ENCODE measurements at regions not wholly inside any gene's neighbourhood (a gene's known extent, or its start where the extent isn't known, plus 50 kb on each side); places are given as distances from the start of the nearest gene placed in this dataset.

DNA sequence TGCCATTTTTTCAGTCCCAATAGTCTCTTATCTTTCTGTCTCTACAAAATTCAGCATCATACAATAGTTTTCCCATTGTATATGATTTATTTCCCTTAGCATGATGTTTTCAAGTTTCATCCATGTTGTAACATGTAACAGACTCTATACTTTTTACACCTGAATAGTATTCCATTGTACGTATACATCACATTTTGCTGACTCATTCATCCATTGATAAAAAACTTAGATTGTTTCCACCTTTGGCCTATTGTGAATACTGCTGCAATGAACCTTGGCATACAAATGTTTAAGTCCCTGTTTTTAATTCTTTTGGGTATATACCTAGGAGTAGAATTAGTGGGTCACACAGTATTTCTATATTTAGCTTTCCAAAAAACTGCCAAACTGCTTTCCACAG is 349.3 kb upstream of the CDH2 start:
- DNase-seq (ENCODE audit: low read depth, low spot score): no peak
- no peaks in the 10 kb centered on the region; the same call in 1 of the 2 replicates for H3K9me3 ChIP-seq (ENCODE audit: control insufficient read depth, insufficient read depth, low read length)
- H3K27ac ChIP-seq (ENCODE audit: low read depth, low read length): no peak overlapping the region
- H3K27me3 ChIP-seq (ENCODE audit: control insufficient read depth, insufficient read depth, low read length): no peaks in the 10 kb centered on the region
- ChIA-PET CTCF (no interaction called here), POLR2A (no interaction called here)
- H3K4me3 ChIP-seq (ENCODE audit: low read depth, low read length): no peak overlapping the region
- TF ChIP-seq, protein P1, sequence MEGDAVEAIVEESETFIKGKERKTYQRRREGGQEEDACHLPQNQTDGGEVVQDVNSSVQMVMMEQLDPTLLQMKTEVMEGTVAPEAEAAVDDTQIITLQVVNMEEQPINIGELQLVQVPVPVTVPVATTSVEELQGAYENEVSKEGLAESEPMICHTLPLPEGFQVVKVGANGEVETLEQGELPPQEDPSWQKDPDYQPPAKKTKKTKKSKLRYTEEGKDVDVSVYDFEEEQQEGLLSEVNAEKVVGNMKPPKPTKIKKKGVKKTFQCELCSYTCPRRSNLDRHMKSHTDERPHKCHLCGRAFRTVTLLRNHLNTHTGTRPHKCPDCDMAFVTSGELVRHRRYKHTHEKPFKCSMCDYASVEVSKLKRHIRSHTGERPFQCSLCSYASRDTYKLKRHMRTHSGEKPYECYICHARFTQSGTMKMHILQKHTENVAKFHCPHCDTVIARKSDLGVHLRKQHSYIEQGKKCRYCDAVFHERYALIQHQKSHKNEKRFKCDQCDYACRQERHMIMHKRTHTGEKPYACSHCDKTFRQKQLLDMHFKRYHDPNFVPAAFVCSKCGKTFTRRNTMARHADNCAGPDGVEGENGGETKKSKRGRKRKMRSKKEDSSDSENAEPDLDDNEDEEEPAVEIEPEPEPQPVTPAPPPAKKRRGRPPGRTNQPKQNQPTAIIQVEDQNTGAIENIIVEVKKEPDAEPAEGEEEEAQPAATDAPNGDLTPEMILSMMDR (IDR thresholded peaks at IDR 0.05; ENCODE audit: low read depth, low read length): no peak

DNA sequence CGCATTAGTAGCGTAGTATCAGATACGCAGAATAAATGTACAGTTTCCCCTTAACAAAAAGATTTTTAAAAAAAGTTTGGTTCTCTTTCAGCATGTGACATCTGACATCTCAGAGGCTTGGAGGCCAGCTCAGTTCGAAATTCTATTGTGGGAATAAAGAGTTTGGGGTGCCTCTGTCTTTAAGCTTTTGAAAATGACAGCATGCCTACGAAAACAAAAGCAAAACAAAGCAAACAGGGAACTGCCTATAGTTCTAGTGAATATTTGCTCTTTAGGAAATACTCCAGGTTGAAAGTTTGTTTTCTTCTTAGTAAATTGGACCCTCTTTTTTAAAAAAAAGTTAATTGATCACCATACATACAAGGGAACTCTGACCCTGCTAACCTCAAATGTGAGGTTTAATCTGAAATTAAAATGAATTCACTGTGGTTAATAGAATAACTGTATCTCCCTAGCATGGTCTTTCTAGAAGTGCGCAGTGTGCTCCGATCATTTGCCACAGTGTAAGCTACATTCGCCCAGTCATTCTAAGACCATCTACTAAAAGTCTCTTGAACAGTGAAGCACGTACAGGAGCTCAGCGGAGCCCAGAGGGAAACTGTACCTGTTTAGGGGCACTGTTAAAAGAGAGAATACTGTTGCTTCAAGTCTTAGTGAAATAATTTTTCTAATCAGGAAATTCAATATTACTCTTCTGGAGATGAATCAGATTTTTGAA is 347.0 kb upstream of the CDH2 start:
- Histone ChIP-seq H3K9me3 (ENCODE audit: control insufficient read depth, insufficient read depth, low read length) (peaks cover 5% of the 10 kb centered on the region; the same call in 1 of the 2 replicates), H3K27me3 (ENCODE audit: control insufficient read depth, insufficient read depth, low read length) (no peaks in the 10 kb centered on the region), H3K4me3 (ENCODE audit: low read depth, low read length) (no peak overlapping the region), H3K27ac (ENCODE audit: low read depth, low read length) (no peak overlapping the region)
- TF ChIP-seq, protein P1 (IDR thresholded peaks at IDR 0.05; ENCODE audit: low read depth, low read length): no peak
- no peak for DNase-seq (ENCODE audit: low read depth, low spot score)
- CTCF ChIA-PET: no interaction called here
- POLR2A ChIA-PET: no interaction called here

DNA sequence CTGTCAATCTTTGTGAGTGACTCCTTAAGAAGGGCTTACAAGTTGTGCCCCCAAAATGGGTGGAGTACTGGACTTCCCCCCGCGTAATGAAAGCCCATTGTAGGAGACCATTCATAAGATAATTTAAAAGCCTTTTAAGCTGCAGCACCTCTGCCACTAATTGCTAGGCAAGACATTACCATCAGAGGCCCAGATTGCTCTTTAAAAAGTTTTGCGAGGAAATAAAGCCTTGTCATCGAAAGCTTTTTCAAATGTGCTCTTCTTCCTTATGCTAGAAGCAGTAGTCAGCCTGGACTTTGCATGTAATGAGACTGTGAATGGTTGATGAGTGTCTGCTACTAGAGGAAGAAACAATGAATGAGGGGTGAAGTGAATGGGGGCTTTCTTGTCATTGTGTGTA is 345.3 kb upstream of the CDH2 start:
- Histone ChIP-seq H3K27me3 (ENCODE audit: control insufficient read depth, insufficient read depth, low read length) (no peaks in the 10 kb centered on the region), H3K9me3 (ENCODE audit: control insufficient read depth, insufficient read depth, low read length) (peaks cover 5% of the 10 kb centered on the region; the same call in 1 of the 2 replicates), H3K27ac (ENCODE audit: low read depth, low read length) (no peak overlapping the region), H3K4me3 (ENCODE audit: low read depth, low read length) (no peak overlapping the region)
- TF ChIP-seq, protein P1 (IDR thresholded peaks at IDR 0.05; ENCODE audit: low read depth, low read length): no peak
- DNase-seq (ENCODE audit: low read depth, low spot score): no peak
- CTCF ChIA-PET: no interaction called here
- POLR2A ChIA-PET: no interaction called here

DNA sequence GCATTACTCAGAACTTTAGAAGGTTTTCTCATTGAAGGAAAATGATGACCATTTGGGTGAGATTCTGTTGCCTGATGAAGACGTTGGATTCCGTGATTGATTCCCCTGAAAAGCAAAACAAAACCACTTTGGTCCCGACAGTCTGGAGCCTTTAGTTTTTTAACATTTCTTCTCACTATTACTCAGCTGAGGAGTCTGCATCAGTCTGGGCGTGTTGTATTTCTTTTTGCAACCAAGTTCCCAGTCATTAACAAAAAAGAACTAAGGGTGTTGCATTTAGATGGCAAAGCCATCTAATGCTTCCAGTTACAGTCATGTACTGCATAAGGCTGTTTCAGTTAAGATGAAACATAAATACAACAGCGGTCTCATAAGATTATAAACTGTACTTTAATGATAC is 343.1 kb upstream of the CDH2 start:
- no peak overlapping the region for H3K4me3 ChIP-seq (ENCODE audit: low read depth, low read length)
- TF ChIP-seq, protein P1 (IDR thresholded peaks at IDR 0.05; ENCODE audit: low read depth, low read length): no peak
- CTCF ChIA-PET: no interaction called here
- POLR2A ChIA-PET: no interaction called here
- DNase-seq (ENCODE audit: low read depth, low spot score): no peak
- no peak overlapping the region for H3K27ac ChIP-seq (ENCODE audit: low read depth, low read length)
- no peaks in the 10 kb centered on the region for H3K27me3 ChIP-seq (ENCODE audit: control insufficient read depth, insufficient read depth, low read length)
- peaks cover 5% of the 10 kb centered on the region; the same call in 1 of the 2 replicates for H3K9me3 ChIP-seq (ENCODE audit: control insufficient read depth, insufficient read depth, low read length)

DNA sequence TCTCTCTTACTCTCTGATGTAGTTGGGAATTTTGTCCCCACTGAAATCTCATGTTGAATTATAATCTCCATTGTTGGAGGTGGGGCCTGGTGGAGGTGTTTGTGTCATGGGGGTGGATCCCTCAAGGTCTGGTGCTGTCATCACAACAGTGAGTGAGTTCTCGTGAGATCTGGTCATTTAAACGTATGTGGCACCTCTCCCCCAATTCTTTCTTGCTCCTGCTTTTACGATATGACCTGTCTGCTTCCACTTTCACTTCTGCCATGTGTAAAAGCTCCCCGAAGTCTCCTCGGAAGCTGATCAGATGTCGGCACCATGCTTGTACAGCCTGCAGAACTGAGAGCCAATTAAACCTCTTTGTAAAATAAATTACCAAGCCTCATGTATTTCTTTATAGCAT is 337.8 kb upstream of the CDH2 start:
- TF ChIP-seq, protein P1 (IDR thresholded peaks at IDR 0.05; ENCODE audit: low read depth, low read length): no peak
- Histone ChIP-seq H3K27me3 (ENCODE audit: control insufficient read depth, insufficient read depth, low read length) (no peaks in the 10 kb centered on the region), H3K9me3 (ENCODE audit: control insufficient read depth, insufficient read depth, low read length) (0 out of 2 replicates have a peak, but pooled peaks cover 3% of the 10 kb centered on the region), H3K4me3 (ENCODE audit: low read depth, low read length) (no peak overlapping the region), H3K27ac (ENCODE audit: low read depth, low read length) (no peak overlapping the region)
- ChIA-PET CTCF (no interaction called here), POLR2A (no interaction called here)
- DNase-seq (ENCODE audit: low read depth, low spot score): no peak

All from AG04450 (cell line).